ENCODE measurements at regions not wholly inside any gene's neighbourhood (a gene's known extent, or its start where the extent isn't known, plus 50 kb on each side); places are given as distances from the start of the nearest gene placed in this dataset.

- Histone ChIP-seq H3K9ac (ENCODE audit: low read depth in 2 of 2, low read length in 2 of 2) (no peak overlapping the region), H3K27ac (no peak overlapping the region), H3K4me3 (no peak overlapping the region), H3K9me3 (no peaks in the 10 kb centered on the region), H3K36me3 (no peaks in the 10 kb centered on the region), H3K27me3 (no peaks in the 10 kb centered on the region), H3K4me1 (no peaks in the 10 kb centered on the region)
- intact Hi-C loops (cut with DNase I): no loop called here
- TF ChIP-seq, protein P1, sequence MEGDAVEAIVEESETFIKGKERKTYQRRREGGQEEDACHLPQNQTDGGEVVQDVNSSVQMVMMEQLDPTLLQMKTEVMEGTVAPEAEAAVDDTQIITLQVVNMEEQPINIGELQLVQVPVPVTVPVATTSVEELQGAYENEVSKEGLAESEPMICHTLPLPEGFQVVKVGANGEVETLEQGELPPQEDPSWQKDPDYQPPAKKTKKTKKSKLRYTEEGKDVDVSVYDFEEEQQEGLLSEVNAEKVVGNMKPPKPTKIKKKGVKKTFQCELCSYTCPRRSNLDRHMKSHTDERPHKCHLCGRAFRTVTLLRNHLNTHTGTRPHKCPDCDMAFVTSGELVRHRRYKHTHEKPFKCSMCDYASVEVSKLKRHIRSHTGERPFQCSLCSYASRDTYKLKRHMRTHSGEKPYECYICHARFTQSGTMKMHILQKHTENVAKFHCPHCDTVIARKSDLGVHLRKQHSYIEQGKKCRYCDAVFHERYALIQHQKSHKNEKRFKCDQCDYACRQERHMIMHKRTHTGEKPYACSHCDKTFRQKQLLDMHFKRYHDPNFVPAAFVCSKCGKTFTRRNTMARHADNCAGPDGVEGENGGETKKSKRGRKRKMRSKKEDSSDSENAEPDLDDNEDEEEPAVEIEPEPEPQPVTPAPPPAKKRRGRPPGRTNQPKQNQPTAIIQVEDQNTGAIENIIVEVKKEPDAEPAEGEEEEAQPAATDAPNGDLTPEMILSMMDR (IDR thresholded peaks at IDR 0.05): no peak
- no peak for DNase-seq
These were observed 54.4 kb downstream of the NIBAN1 start for GRCh38 chr1:184919892-184920291.

DNA sequence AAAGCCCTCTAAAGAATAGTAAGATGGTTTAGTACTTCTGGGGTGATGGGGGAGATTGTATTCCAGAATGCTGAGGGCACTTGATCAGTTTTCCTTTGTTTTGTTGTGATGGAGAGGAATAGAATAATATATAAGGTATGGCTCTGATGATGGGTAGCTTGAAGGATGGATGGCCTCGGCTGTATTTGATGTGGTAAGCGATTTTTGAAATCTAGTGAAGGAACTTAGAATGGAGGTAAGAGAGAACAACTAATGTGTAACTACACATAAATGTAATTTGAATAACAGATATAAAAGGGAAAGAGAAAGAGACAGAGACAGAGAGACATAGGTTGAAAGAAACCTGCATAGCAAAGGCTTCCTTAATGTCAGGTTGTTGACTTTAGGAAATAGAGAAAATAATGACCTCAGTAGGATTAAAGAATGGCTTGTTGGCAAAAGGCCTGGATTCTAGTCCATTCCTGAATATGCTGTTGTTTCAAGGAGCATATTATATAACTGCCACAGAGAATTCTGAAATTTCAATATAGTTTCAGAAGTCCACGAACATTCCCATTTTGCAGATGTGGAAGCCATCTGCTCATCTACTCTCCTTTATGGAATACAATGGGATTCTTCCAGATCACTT lies 58.7 kb downstream of the NIBAN1 start:
- H3K27ac ChIP-seq: no peak overlapping the region
- H3K36me3 ChIP-seq: no peaks in the 10 kb centered on the region
- DNase-seq: no peak
- TF ChIP-seq, protein P1 (IDR thresholded peaks at IDR 0.05): no peak
- H3K4me3 ChIP-seq: no peak overlapping the region
- no peak overlapping the region for H3K9ac ChIP-seq (ENCODE audit: low read depth in 2 of 2, low read length in 2 of 2)
- no peaks in the 10 kb centered on the region for H3K9me3 ChIP-seq
- intact Hi-C loops (cut with DNase I): no loop called here
- no peaks in the 10 kb centered on the region for H3K4me1 ChIP-seq
- H3K27me3 ChIP-seq: no peaks in the 10 kb centered on the region

DNA sequence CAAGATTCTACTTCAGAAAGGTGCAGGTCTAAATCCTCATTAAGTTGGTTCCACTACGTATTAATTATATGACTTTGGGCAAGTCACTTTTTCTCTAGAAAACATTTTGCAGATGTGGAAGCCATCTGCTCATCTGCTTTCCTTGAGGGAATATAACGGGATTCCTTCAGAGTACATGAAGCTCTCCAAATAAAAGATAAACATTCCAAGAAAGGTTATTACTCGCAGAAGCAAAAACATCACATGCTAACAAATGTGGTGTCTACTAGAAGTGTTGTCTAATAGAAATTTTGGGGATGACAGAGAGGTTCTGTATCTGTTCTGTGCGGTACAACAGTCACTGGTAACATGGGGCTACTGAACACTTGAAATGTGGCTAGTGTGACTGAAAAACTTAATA lies 60.2 kb downstream of the NIBAN1 start:
- no peak overlapping the region for H3K9ac ChIP-seq (ENCODE audit: low read depth in 2 of 2, low read length in 2 of 2)
- TF ChIP-seq, protein P1 (IDR thresholded peaks at IDR 0.05): no peak
- H3K9me3 ChIP-seq: no peaks in the 10 kb centered on the region
- intact Hi-C loops (cut with DNase I): no loop called here
- no peak overlapping the region for H3K27ac ChIP-seq
- DNase-seq: no peak
- no peaks in the 10 kb centered on the region for H3K36me3 ChIP-seq
- no peaks in the 10 kb centered on the region for H3K4me1 ChIP-seq
- no peak overlapping the region for H3K4me3 ChIP-seq
- no peaks in the 10 kb centered on the region for H3K27me3 ChIP-seq

GRCh38 chr1:184912392-184912791 lies 61.9 kb downstream of the NIBAN1 start:
- no peak for DNase-seq
- Histone ChIP-seq H3K9me3 (no peaks in the 10 kb centered on the region), H3K36me3 (no peaks in the 10 kb centered on the region), H3K27me3 (peaks cover 4% of the 10 kb centered on the region), H3K4me3 (no peak overlapping the region), H3K27ac (no peak overlapping the region), H3K4me1 (no peaks in the 10 kb centered on the region), H3K9ac (ENCODE audit: low read depth in 2 of 2, low read length in 2 of 2) (no peak overlapping the region)
- TF ChIP-seq, protein P1 (IDR thresholded peaks at IDR 0.05): no peak
- intact Hi-C loops (cut with DNase I): no loop called here

- no peaks in the 10 kb centered on the region for H3K36me3 ChIP-seq
- H3K9ac ChIP-seq (ENCODE audit: low read depth in 2 of 2, low read length in 2 of 2): no peak overlapping the region
- intact Hi-C loops (cut with DNase I): no loop called here
- DNase-seq: no peak
- no peaks in the 10 kb centered on the region for H3K9me3 ChIP-seq
- no peak overlapping the region for H3K4me3 ChIP-seq
- TF ChIP-seq, protein P1 (IDR thresholded peaks at IDR 0.05): no peak
- H3K27me3 ChIP-seq: peaks cover 4% of the 10 kb centered on the region
- no peak overlapping the region for H3K27ac ChIP-seq
- no peaks in the 10 kb centered on the region for H3K4me1 ChIP-seq
These were observed 62.5 kb downstream of the NIBAN1 start for GRCh38 chr1:184911830-184912229.
